Upper lobe of left lung (tissue), 6 donors: ENCODE measurements at regions not wholly inside any gene's neighbourhood (a gene's known extent, or its start where the extent isn't known, plus 50 kb on each side); places are given as distances from the start of the nearest gene placed in this dataset.

ENCODE experiments used
- ATAC-seq, 2 donors: fragments of 200-7000 bp; cut with Tn5 transposase; one replicate each; pipeline ENCODE4 v1.9.1; 2022; ENCODE audit warnings: mild to moderate bottlenecking in 2 of 2, moderate library complexity in 2 of 2; ENCODE audit not compliant: low FRiP score in 2 of 2
- DNase-seq, 2 donors: peaks; one replicate each; pipeline ENCODE4 v3.0.0-alpha.2; 2019 to 2020
- H3K27ac ChIP-seq, 4 donors: fragments of 200-600 bp; sonication (generic); one replicate each; pipeline ENCODE4 v1.5.1; 2016 to 2019
- H3K27me3 ChIP-seq, 4 donors: fragments of 200-600 bp; sonication (generic); one replicate each; pipeline ENCODE4 v1.5.1; 2017 to 2019
- H3K36me3 ChIP-seq, 4 donors: fragments of 200-600 bp; sonication (generic); one replicate each; pipeline ENCODE4 v1.5.1; 2016 to 2019
- H3K4me1 ChIP-seq, 4 donors: fragments of 200-600 bp; sonication (generic); one replicate each; pipeline ENCODE4 v1.5.1; 2018 to 2019
- H3K4me3 ChIP-seq, 4 donors: fragments of 200-600 bp; sonication (generic); one replicate each; pipeline ENCODE4 v1.5.1; 2017 to 2019; ENCODE audit warnings: mild to moderate bottlenecking in 2 of 4, moderate library complexity in 1 of 4
- H3K9me3 ChIP-seq, 4 donors: fragments of 200-600 bp; sonication (generic); one replicate each; pipeline ENCODE4 v1.5.1; 2018 to 2019
- CTCF ChIP-seq, 6 experiments: fragments of 450-650 bp in 4 of 6; fragments of 200-600 bp in 2 of 6; sonication (generic) in 2 of 6; IDR thresholded peaks; one replicate each; pipeline ENCODE4 v1.5.1; 2016 to 2019; ENCODE audit warnings: antibody characterized with exemption in 6 of 6
- EP300 ChIP-seq, 4 donors: sonication (generic); formaldehyde crosslinking; IDR thresholded peaks; one replicate each; pipeline ENCODE4 v1.5.1; 2017; ENCODE audit warnings: antibody characterized with exemption in 4 of 4, control low read depth in 2 of 4
- POLR2A ChIP-seq, 4 donors: fragments of 450-650 bp; IDR thresholded peaks; one replicate each; pipeline ENCODE4 v1.5.1; 2016 to 2017; ENCODE audit warnings: antibody characterized with exemption in 4 of 4, mild to moderate bottlenecking in 2 of 4
- POLR2AphosphoS5 ChIP-seq, 2 donors: sonication (generic); formaldehyde crosslinking; IDR thresholded peaks; one replicate each; pipeline ENCODE4 v1.5.1; 2017; ENCODE audit warnings: antibody characterized with exemption in 2 of 2
- WGBS, 2 donors: methylation state at CpG; one replicate each; pipeline ENCODE4 v1.1.5; 2017 to 2018; 5-methylcytosine and 5-hydroxymethylcytosine counted together
- donor health status: DM: no; HTN: no; CAD: no; lungs with moderate emphysema.
- donor health status: DM: no; HTN: yes; CAD: no; lungs with severe emphysema.

GRCh38 chr14:36069535-36069900, 107.0 kb downstream of the PTCSC3 start:
- Histone ChIP-seq H3K4me3 (no peak overlapping the region), H3K4me1 (peaks cover 2 to 11% (median 7%) of the 10 kb centered on the region in 4 donors), H3K36me3 (no peaks in the 10 kb centered on the region), H3K9me3 (no peaks in the 10 kb centered on the region), H3K27me3 (no peaks in the 10 kb centered on the region), H3K27ac (no peak overlapping the region)
- ATAC-seq (peak; percentile 69 to 95), DNase-seq (peak in 1 of 2 donors; percentile 65)
- peak; percentile 23 to 76 (median 54) for TF ChIP-seq CTCF (IDR thresholded peaks at IDR 0.05)
- no peak for TF ChIP-seq POLR2A (IDR thresholded peaks at IDR 0.05)
- WGBS, 2 donors: 28 to 33% methylated on average over 2 of the region's 2 CpGs

GRCh38 chr14:36068777-36069534, 107.6 kb downstream of the PTCSC3 start:
- H3K9me3 ChIP-seq: no peaks in the 10 kb centered on the region
- TF ChIP-seq POLR2A (IDR thresholded peaks at IDR 0.05): no peak
- no peak for TF ChIP-seq CTCF (IDR thresholded peaks at IDR 0.05)
- no peak for TF ChIP-seq POLR2AphosphoS5 (IDR thresholded peaks at IDR 0.05)
- TF ChIP-seq EP300 (IDR thresholded peaks at IDR 0.05): no peak
- ATAC-seq (peak; percentile 47 to 67), DNase-seq (peak in 1 of 2 donors; percentile 39)
- no peak overlapping the region for H3K27ac ChIP-seq
- H3K4me1 ChIP-seq: peaks cover 2 to 11% (median 7%) of the 10 kb centered on the region in 4 donors
- H3K36me3 ChIP-seq: no peaks in the 10 kb centered on the region
- WGBS, 2 donors: 60% methylated on average over 11 of the region's 11 CpGs
- H3K4me3 ChIP-seq: no peak overlapping the region
- no peaks in the 10 kb centered on the region for H3K27me3 ChIP-seq

- ATAC-seq (no peak), DNase-seq (no peak)
- H3K4me1 ChIP-seq: peaks cover 2 to 11% (median 7%) of the 10 kb centered on the region in 4 donors
- no peak overlapping the region for H3K4me3 ChIP-seq
- no peaks in the 10 kb centered on the region for H3K36me3 ChIP-seq
- H3K9me3 ChIP-seq: no peaks in the 10 kb centered on the region
- TF ChIP-seq POLR2A (IDR thresholded peaks at IDR 0.05): no peak
- no peak for TF ChIP-seq POLR2AphosphoS5 (IDR thresholded peaks at IDR 0.05)
- TF ChIP-seq CTCF (IDR thresholded peaks at IDR 0.05): no peak
- no peak for TF ChIP-seq EP300 (IDR thresholded peaks at IDR 0.05)
- no peak overlapping the region for H3K27ac ChIP-seq
- H3K27me3 ChIP-seq: no peaks in the 10 kb centered on the region
- 53 to 56% methylated on average over 4 of the region's 4 CpGs for WGBS, 2 donors
Observed at GRCh38 chr14:36067428-36068187, 108.9 kb downstream of the PTCSC3 start.

GRCh38 chr14:36066636-36067035, 109.9 kb downstream of the PTCSC3 start:
- no peak overlapping the region for H3K4me3 ChIP-seq
- H3K4me1 ChIP-seq: peaks cover 2 to 11% (median 7%) of the 10 kb centered on the region in 4 donors
- no peak for DNase-seq
- H3K36me3 ChIP-seq: no peaks in the 10 kb centered on the region
- no peak overlapping the region for H3K27ac ChIP-seq
- no peaks in the 10 kb centered on the region for H3K9me3 ChIP-seq
- 85 to 88% methylated on average over 4 of the region's 4 CpGs for WGBS, 2 donors
- H3K27me3 ChIP-seq: no peaks in the 10 kb centered on the region
- ATAC-seq: no peak
- TF ChIP-seq CTCF (IDR thresholded peaks at IDR 0.05) (no peak), POLR2A (IDR thresholded peaks at IDR 0.05) (no peak), POLR2AphosphoS5 (IDR thresholded peaks at IDR 0.05) (no peak), EP300 (IDR thresholded peaks at IDR 0.05) (no peak)
